Muscle layer of duodenum (tissue), 2 donors: ENCODE measurements at regions not wholly inside any gene's neighbourhood (a gene's known extent, or its start where the extent isn't known, plus 50 kb on each side); places are given as distances from the start of the nearest gene placed in this dataset.

Experiments used
- H3K27ac ChIP-seq: one replicate; pipeline ENCODE4 v1.7.0; 2013; ENCODE audit warnings: mild to moderate bottlenecking, low read length
- H3K27me3 ChIP-seq: one replicate; pipeline ENCODE4 v1.7.0; 2013; ENCODE audit warnings: low read depth, mild to moderate bottlenecking, control low read depth, low read length
- H3K36me3 ChIP-seq, 2 donors: one replicate each; pipeline ENCODE4 v1.7.0; 2013; ENCODE audit warnings: low read length in 2 of 2, control low read depth in 1 of 2, mild to moderate bottlenecking in 1 of 2; ENCODE audit not compliant: insufficient read depth in 2 of 2, control insufficient read depth in 1 of 2
- H3K4me1 ChIP-seq, 2 donors: one replicate each; pipeline ENCODE4 v1.7.0; 2013; ENCODE audit warnings: low read length in 2 of 2, mild to moderate bottlenecking in 2 of 2, control low read depth in 1 of 2, moderate library complexity in 1 of 2; ENCODE audit not compliant: insufficient read depth in 2 of 2, control insufficient read depth in 1 of 2
- H3K4me3 ChIP-seq, 2 donors: one replicate each; pipeline ENCODE4 v1.7.0; 2013; ENCODE audit warnings: low read length in 2 of 2, low read depth in 1 of 2, mild to moderate bottlenecking in 1 of 2
- H3K9me3 ChIP-seq, 2 donors: one replicate each; pipeline ENCODE4 v1.7.0; 2013; ENCODE audit warnings: low read length in 2 of 2, control low read depth in 1 of 2, mild to moderate bottlenecking in 1 of 2; ENCODE audit not compliant: control insufficient read depth in 1 of 2
- donor health status: healthy.

DNA sequence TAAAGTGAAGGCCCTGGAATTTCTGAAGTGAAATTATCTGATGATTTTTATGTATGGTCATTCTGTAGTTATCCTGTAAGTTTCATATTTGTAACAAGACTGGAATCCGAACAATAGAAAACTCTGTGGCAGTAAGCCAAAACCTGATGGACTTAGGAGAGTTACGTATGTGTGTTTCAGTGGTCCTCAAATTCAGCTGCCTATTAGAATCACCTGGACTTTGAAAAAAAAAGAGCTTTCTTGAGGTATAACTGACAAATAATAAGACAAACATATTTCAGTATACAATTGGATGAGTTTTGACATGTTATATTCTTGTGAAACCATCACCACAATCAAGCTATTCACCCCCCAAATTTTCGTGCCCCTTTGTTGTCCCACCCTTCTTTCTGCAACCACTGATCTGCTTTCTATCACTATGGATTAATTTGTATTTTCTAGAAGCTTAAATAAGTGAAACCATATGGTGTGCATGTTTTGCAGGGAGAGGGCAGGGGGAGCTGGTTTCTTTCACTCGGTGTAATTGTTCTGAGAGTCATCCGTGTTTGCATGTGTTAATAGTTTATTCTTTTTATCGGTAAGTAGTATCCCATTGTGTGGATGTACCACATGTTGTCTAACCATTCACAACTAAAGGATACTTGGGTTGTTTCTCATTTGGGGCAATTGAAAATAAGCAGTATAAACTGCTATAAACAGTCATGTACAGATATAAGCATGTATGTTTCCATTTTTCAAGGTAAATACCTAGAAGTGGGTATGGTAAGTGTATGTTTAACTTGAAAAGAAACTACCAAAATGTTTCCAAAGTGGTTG, 50.2 kb upstream of the EML4 start:
- Histone ChIP-seq H3K27ac (no peak overlapping the region), H3K36me3 (no peaks in the 10 kb centered on the region), H3K4me1 (peaks cover 14 to 16% of the 10 kb centered on the region in 2 donors), H3K9me3 (no peaks in the 10 kb centered on the region), H3K27me3 (no peaks in the 10 kb centered on the region), H3K4me3 (no peak overlapping the region)
